Suprapubic skin (tissue), 4 donors: ENCODE measurements at regions not wholly inside any gene's neighbourhood (a gene's known extent, or its start where the extent isn't known, plus 50 kb on each side); places are given as distances from the start of the nearest gene placed in this dataset.

Source experiments
- DNase-seq, 2 donors: peaks; one replicate each; pipeline ENCODE4 v3.0.0-alpha.2; 2019; ENCODE audit warnings: low spot score in 2 of 2
- H3K27ac ChIP-seq: fragments of 200-600 bp; sonication (generic); one replicate; pipeline ENCODE4 v1.5.1; 2019
- H3K27me3 ChIP-seq: fragments of 200-600 bp; sonication (generic); one replicate; pipeline ENCODE4 v1.5.1; 2019
- H3K36me3 ChIP-seq: fragments of 200-600 bp; sonication (generic); one replicate; pipeline ENCODE4 v1.5.1; 2019
- H3K4me1 ChIP-seq: fragments of 200-600 bp; sonication (generic); one replicate; pipeline ENCODE4 v1.5.1; 2019
- H3K4me3 ChIP-seq: fragments of 200-600 bp; sonication (generic); one replicate; pipeline ENCODE4 v1.5.1; 2019; ENCODE audit warnings: mild to moderate bottlenecking
- H3K9me3 ChIP-seq: fragments of 200-600 bp; sonication (generic); one replicate; pipeline ENCODE4 v1.5.1; 2019
- CTCF ChIP-seq, 2 donors: fragments of 200-600 bp in 1 of 2; fragments of 450-650 bp in 1 of 2; sonication (generic) in 1 of 2; IDR thresholded peaks; one replicate each; pipeline ENCODE4 v1.5.1; 2016 to 2019; ENCODE audit warnings: antibody characterized with exemption in 2 of 2, mild to moderate bottlenecking in 1 of 2, moderate library complexity in 1 of 2
- EP300 ChIP-seq: sonication (generic); formaldehyde crosslinking; IDR thresholded peaks from one replicate; pipeline ENCODE4 v1.6.1; 2017; ENCODE audit warnings: antibody characterized with exemption
- POLR2A ChIP-seq, 2 donors: fragments of 450-650 bp; IDR thresholded peaks; one replicate each; pipeline ENCODE4 v1.6.1; 2017; ENCODE audit warnings: antibody characterized with exemption in 2 of 2, mild to moderate bottlenecking in 2 of 2, moderate library complexity in 2 of 2
- POLR2AphosphoS5 ChIP-seq, 3 donors: sonication (generic); formaldehyde crosslinking; IDR thresholded peaks; one replicate each; pipeline ENCODE4 v1.6.1; 2017; ENCODE audit warnings: antibody characterized with exemption in 3 of 3
- WGBS: methylation state at CpG from one replicate; pipeline ENCODE4 v1.1.5; 2018; 5-methylcytosine and 5-hydroxymethylcytosine counted together

- no peak overlapping the region for H3K27ac ChIP-seq
- TF ChIP-seq POLR2AphosphoS5 (IDR thresholded peaks at IDR 0.05), result no peak
- no peaks in the 10 kb centered on the region for H3K36me3 ChIP-seq
- H3K9me3 ChIP-seq, result no peaks in the 10 kb centered on the region
- DNase-seq, result no peak
- no peak overlapping the region for H3K4me3 ChIP-seq
- H3K4me1 ChIP-seq, result no peaks in the 10 kb centered on the region
- 8% methylated on average over 1 of the region's 1 CpG for WGBS
- H3K27me3 ChIP-seq, result peaks cover 34% of the 10 kb centered on the region
These were observed 87.0 kb upstream of the CRHR1 start for GRCh38 chr17:45697076-45697475.

DNA sequence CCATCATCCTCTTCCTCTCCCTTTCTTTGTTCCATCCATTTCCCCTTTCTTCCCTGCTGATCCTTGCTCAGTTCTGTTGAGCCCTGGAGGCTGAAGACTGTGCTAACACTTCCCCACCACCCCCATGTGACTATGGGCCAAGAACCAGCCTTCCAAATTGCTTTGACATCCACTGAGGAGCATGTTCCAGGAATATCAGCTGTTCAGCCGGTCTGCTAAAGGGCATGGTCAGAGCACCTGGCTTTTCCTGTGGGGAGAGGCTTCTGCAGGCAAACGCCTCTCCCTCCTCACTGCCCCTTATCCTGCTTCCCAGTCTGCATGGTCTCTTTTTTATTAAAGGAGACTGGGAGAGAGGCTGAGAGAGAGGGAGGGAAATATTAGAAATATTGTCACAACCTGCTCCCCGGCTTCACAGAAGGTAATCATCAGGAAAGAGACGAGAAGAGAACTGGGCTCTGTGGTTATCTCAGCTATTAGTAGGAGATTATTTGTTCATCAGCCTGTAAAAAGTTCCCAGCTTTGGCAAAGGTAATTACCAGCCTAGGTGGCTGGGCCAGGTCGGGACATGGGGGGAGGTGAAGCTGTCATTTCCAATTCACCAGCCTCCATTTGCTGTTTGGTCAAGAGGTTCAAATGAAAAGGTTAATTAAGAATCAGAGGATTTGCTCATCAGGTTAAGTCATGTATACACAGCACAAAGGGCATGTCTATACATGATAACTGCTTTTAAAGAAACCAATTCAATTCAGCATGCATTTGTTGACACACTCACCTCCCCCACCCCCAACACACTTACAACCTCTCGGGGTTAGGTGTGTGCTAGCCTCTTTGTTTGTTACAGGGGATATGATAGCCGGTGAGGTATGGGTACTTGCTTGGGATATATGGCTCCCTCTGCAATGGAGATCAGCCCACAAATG is 83.7 kb upstream of the CRHR1 start:
- 59% methylated on average over 7 of the region's 7 CpGs for WGBS
- no peak overlapping the region for H3K4me3 ChIP-seq
- no peak for DNase-seq
- no peak overlapping the region for H3K27ac ChIP-seq
- peaks cover 26% of the 10 kb centered on the region for H3K27me3 ChIP-seq
- no peaks in the 10 kb centered on the region for H3K9me3 ChIP-seq
- TF ChIP-seq POLR2A (IDR thresholded peaks at IDR 0.05) (no peak), EP300 (no peak), POLR2AphosphoS5 (IDR thresholded peaks at IDR 0.05) (no peak), CTCF (IDR thresholded peaks at IDR 0.05) (no peak)
- no peaks in the 10 kb centered on the region for H3K4me1 ChIP-seq
- H3K36me3 ChIP-seq, result no peaks in the 10 kb centered on the region

DNA sequence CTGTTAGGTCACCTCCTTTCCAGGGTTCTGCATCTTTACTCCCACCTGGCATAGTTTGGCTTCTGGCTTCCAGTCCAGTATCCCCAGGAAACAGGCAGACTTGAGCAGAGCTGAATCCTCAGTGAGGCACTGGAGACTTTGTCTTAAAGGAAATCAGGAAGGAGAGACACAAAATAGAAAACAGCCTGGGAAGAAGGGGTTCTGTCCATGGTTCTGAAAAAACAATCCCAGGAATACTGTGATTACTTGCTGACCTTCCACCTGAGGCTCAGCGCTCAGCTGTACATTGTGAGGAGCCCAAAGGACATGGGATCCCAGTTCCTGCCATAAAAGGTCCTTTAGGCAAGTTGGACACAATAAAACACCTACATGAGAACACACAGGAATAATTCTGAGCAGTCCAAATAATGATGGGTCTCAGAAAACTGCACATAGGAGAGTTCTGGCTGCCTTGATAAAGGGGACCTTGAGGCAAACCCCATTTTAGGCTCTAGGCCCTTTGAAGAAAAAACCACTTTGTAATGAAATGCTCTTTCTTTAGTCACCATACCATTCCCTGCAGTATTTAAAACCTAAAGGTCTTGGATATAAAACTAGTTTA is 81.4 kb upstream of the CRHR1 start:
- WGBS, result 27% methylated on average over 1 of the region's 1 CpG
- Histone ChIP-seq H3K36me3 (no peaks in the 10 kb centered on the region), H3K27ac (no peak overlapping the region), H3K27me3 (peaks cover 18% of the 10 kb centered on the region), H3K9me3 (no peaks in the 10 kb centered on the region), H3K4me3 (no peak overlapping the region), H3K4me1 (no peaks in the 10 kb centered on the region)
- no peak for TF ChIP-seq POLR2AphosphoS5 (IDR thresholded peaks at IDR 0.05)
- no peak for TF ChIP-seq EP300
- TF ChIP-seq CTCF (IDR thresholded peaks at IDR 0.05), result no peak
- TF ChIP-seq POLR2A (IDR thresholded peaks at IDR 0.05), result no peak
- DNase-seq, result no peak

DNA sequence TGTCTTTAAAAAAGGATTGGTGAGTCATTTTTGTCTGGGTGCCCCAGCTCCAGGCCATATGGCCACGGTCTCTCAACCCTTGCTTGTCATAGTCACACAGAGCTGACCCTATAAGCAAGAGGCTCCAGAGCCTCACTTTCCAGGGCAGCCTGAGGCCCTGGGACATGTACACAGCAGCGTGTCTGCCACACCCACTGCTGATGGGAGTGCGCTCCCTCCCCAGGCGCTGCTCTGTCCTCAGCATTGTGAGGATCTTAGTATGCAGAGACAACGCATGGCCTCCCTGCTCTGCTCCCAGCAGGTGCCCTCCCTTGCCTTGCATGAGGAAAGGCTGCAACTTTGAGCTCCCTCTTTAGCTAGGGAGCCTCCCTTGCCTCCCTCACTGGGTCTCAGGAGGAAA is 80.8 kb upstream of the CRHR1 start:
- H3K27ac ChIP-seq, result no peak overlapping the region
- DNase-seq, result no peak
- no peaks in the 10 kb centered on the region for H3K9me3 ChIP-seq
- no peaks in the 10 kb centered on the region for H3K4me1 ChIP-seq
- TF ChIP-seq CTCF (IDR thresholded peaks at IDR 0.05), result no peak
- no peak for TF ChIP-seq POLR2AphosphoS5 (IDR thresholded peaks at IDR 0.05)
- no peak for TF ChIP-seq EP300
- no peak for TF ChIP-seq POLR2A (IDR thresholded peaks at IDR 0.05)
- H3K36me3 ChIP-seq, result no peaks in the 10 kb centered on the region
- peaks cover 21% of the 10 kb centered on the region for H3K27me3 ChIP-seq
- no peak overlapping the region for H3K4me3 ChIP-seq
- 48% methylated on average over 5 of the region's 5 CpGs for WGBS

DNA sequence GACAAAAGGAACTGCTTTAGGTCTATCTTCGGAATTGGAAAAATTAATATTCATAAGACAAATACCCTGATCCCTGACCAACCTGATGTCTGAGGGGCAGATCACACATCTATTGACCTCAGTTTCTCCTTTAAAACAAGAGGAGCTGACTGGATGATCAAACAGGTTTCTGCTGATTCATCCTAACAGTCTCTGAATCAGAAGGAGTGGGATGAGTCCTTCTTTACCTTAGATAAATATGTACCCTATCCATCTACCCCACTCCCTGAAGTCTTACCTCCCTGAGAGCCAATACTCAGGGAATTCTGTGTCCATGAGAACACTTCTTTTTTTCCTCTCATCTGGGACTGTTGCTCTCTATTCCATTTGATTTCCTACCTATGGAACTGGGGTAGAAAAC is 80.3 kb upstream of the CRHR1 start:
- peaks cover 22% of the 10 kb centered on the region for H3K27me3 ChIP-seq
- 94% methylated on average over 1 of the region's 1 CpG for WGBS
- no peaks in the 10 kb centered on the region for H3K36me3 ChIP-seq

More for the DNA sequence above, 80.3 kb upstream of the CRHR1 start:
- no peaks in the 10 kb centered on the region for H3K9me3 ChIP-seq
- no peak for TF ChIP-seq POLR2A (IDR thresholded peaks at IDR 0.05)
- TF ChIP-seq POLR2AphosphoS5 (IDR thresholded peaks at IDR 0.05), result no peak
- no peak for TF ChIP-seq CTCF (IDR thresholded peaks at IDR 0.05)
- TF ChIP-seq EP300, result no peak
- no peak overlapping the region for H3K4me3 ChIP-seq
- DNase-seq, result no peak
- no peak overlapping the region for H3K27ac ChIP-seq
- H3K4me1 ChIP-seq, result no peaks in the 10 kb centered on the region
